ENCODE measurements at regions not wholly inside any gene's neighbourhood (a gene's known extent, or its start where the extent isn't known, plus 50 kb on each side); places are given as distances from the start of the nearest gene placed in this dataset.
"Not testable (repeated sequence)": the region's sequence is repeated elsewhere in the genome, so short reads cannot be mapped to it uniquely, and the experiment has no call there.

- DNase-seq = peak; percentile 1
Observed at GRCh38 chr6:151154418-151154817, 85.3 kb upstream of the AKAP12 start.

GRCh38 chr6:151155095-151155494 is 84.7 kb upstream of the AKAP12 start:
- DNase-seq = no peak

GRCh38 chr6:151160929-151161757 is 78.6 kb upstream of the AKAP12 start:
- DNase-seq = peak; percentile 16

- DNase-seq = no peak
Observed at GRCh38 chr6:151164383-151164782, 75.4 kb upstream of the AKAP12 start.

- DNase-seq = no peak
Observed at GRCh38 chr6:151166180-151166579, 73.6 kb upstream of the AKAP12 start.

GRCh38 chr6:151167034-151167433 is 72.7 kb upstream of the AKAP12 start:
- DNase-seq = no peak

- DNase-seq = no peak
Observed at GRCh38 chr6:151170622-151171246, 69.0 kb upstream of the AKAP12 start.

- DNase-seq = no peak
Observed at GRCh38 chr6:151172751-151173150, 67.0 kb upstream of the AKAP12 start.

- DNase-seq = no peak
Observed at GRCh38 chr6:151175662-151176445, 63.9 kb upstream of the AKAP12 start.

- DNase-seq = no peak
Observed at GRCh38 chr6:151176911-151177770, 62.6 kb upstream of the AKAP12 start.

GRCh38 chr6:151178373-151178772 is 61.4 kb upstream of the AKAP12 start:
- DNase-seq = no peak

GRCh38 chr6:151179321-151179720 is 60.4 kb upstream of the AKAP12 start:
- no peak for DNase-seq

GRCh38 chr6:151180330-151181048 is 59.3 kb upstream of the AKAP12 start:
- DNase-seq = no peak

- DNase-seq = no peak
Observed at GRCh38 chr6:151181706-151182363, 57.9 kb upstream of the AKAP12 start.

GRCh38 chr6:151182958-151183357 is 56.8 kb upstream of the AKAP12 start:
- not testable (repeated sequence) for DNase-seq

GRCh38 chr6:151185148-151185547 is 54.6 kb upstream of the AKAP12 start:
- DNase-seq = no peak

GRCh38 chr6:151186306-151186705 is 53.5 kb upstream of the AKAP12 start:
- no peak for DNase-seq

GRCh38 chr6:151186804-151187330 is 52.9 kb upstream of the AKAP12 start:
- DNase-seq = no peak
